Islet of Langerhans (tissue), 1 donor: ENCODE measurements at regions not wholly inside any gene's neighbourhood (a gene's known extent, or its start where the extent isn't known, plus 50 kb on each side); places are given as distances from the start of the nearest gene placed in this dataset.
"Not testable (repeated sequence)": the region's sequence is repeated elsewhere in the genome, so short reads cannot be mapped to it uniquely, and the experiment has no call there.

Experiments used
- FAIRE-seq: peaks from one replicate; lab custom pipeline; 2011; peaks lifted over from hg19 to GRCh38; lab: Jason Lieb, UNC

GRCh38 chr16:54879681-54880080, 51.0 kb upstream of the IRX5 start:
- no peak for FAIRE-seq

- no peak for FAIRE-seq
Observed at GRCh38 chr16:54878301-54878700, 52.4 kb upstream of the IRX5 start.

DNA sequence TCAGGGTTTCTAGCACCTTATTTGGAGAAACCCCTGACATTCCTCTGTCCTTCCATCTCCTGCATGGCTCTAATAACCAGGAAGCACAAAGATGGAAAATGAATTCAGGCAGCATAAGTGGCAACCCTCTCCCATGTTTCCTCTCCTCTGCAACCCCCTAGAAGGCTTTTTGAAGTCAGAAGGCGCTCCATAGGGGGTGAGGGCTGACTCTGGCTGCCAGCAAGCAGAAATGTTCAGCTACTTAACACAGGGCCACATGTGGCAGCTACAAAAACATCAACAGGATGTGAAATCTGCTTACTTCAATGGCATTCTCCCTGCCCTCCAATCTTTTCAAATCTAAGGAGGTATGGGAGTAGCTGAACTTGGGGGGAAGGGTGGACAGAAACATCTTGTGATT, 55.2 kb upstream of the IRX5 start:
- no peak for FAIRE-seq

DNA sequence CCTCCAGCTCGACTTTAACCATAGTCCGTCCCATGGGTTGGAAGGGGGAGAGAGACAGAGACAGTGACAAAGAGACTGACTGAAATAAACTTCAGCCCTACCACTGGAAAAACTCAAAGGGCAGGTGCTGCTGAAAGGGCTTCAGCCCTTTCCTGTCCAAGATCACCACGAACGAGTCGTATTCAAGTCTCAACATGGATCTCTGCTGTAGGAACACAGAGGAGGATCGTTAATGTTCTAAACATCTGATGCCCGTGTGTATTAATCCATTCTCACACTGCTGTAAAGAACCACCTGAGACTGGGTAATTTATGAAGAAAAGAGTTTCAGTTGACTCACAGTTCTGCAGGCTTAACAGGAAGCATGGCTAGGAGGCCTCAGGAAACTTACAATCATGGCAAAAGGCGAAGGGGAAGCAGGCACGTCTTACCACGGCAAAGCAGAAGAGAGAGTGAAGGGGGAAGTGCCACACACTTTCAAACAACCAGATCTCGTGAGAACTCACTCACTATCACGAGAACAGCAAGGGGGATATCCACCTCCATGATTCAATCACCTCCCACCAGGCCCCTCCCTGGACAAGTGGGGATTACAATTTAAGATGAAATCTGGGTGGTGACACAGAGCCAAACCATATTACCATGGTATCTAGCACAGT, 56.8 kb upstream of the IRX5 start:
- not testable (repeated sequence) for FAIRE-seq

- no peak for FAIRE-seq
Observed at GRCh38 chr16:54873071-54873470, 57.6 kb upstream of the IRX5 start.

- FAIRE-seq: no peak
Observed at GRCh38 chr16:54870151-54870550, 60.5 kb upstream of the IRX5 start.

DNA sequence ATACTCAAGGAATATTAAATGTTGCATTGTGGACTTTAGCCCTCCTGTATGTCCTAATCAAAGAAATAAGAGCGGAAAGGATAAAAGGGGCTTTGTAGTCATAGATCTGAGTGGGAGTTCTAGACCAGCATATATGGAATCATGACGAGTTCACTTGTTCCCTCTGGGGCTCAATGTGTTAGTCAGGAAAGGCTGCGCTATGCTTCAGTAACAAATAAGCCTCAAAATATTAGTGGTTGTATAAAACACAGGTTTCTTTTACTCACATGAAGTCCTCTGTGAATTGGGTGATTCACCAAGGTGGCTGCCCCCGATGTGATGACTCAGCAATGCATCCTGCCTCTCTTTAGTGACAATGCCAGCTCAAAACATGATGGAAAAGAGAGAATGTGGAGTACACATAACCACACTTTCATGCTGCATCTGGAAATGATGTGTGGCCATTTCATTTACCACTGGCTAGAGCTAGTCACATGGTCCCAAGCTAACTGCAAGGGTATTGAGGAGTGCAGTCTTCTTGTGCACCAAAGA, 63.3 kb upstream of the IRX5 start:
- no peak for FAIRE-seq

DNA sequence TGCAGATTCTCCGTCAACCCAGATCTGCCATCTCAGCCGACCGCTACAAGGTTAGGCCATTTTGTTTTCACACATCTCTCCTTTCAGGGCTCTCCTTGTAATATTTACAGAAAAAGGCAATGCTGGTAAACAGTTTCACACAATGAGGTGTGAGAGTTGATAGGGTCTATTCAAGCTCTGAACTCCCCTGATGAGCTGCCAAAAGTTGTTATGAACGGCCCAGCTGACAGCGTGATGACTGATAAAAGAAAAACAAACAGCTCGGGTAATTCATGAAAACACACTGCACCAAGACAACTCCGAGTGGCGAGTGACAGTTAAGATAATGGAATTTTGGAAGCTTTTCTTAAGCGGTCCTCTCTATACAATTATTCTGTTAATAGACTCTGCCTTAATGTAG, 68.1 kb upstream of the IRX5 start:
- FAIRE-seq: no peak

GRCh38 chr16:54856871-54857270, 73.8 kb upstream of the IRX5 start:
- FAIRE-seq: no peak

- FAIRE-seq: no peak
Observed at GRCh38 chr16:54847609-54848008, 83.1 kb upstream of the IRX5 start.

DNA sequence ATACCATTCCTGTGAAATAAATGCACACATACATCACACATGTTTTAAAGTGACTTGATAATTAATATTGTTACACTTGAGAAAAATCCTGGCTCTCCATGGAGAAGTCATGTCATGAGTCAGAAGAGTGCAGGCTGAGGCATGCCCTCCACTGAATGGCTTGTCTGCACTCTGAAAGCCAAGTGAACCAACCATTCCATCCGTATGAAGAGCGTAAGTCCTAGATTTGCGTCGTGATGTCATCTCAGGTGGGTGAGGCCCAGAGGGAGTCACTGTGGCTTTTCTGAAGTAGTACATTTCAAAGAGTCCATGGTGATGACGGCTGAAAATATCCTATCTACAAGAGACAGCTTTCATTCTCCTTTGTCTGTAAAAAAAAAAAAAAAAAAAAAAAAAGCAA, 83.5 kb upstream of the IRX5 start:
- FAIRE-seq: no peak

GRCh38 chr16:54846766-54847165, 83.9 kb upstream of the IRX5 start:
- FAIRE-seq: no peak

- no peak for FAIRE-seq
Observed at GRCh38 chr16:54843424-54843750, 87.3 kb upstream of the IRX5 start.

GRCh38 chr16:54842743-54843423, 87.8 kb upstream of the IRX5 start:
- FAIRE-seq: no peak

GRCh38 chr16:54829691-54830090, 101.0 kb upstream of the IRX5 start:
- FAIRE-seq: no peak

GRCh38 chr16:54822892-54823291, 107.8 kb upstream of the IRX5 start:
- FAIRE-seq: no peak

- no peak for FAIRE-seq
Observed at GRCh38 chr16:54822492-54822891, 108.2 kb upstream of the IRX5 start.

DNA sequence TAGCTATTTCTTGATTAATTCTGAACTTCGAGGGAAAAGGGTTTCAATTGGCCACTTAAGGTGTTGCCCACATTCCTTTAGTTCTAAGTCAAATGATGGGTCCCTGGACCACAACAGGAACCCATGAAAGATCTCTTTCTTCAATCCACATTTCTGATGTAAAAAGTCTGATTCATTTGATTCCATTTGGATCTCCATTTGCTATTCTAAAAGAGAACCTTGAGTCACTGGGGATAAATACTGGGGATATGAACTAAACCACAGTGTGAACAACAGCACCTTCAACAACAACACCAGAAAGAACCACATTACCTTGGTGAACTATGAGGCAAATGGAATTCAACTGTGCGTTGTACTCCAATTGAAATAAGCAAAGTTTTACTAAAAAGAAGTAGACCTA, 108.9 kb upstream of the IRX5 start:
- no peak for FAIRE-seq

DNA sequence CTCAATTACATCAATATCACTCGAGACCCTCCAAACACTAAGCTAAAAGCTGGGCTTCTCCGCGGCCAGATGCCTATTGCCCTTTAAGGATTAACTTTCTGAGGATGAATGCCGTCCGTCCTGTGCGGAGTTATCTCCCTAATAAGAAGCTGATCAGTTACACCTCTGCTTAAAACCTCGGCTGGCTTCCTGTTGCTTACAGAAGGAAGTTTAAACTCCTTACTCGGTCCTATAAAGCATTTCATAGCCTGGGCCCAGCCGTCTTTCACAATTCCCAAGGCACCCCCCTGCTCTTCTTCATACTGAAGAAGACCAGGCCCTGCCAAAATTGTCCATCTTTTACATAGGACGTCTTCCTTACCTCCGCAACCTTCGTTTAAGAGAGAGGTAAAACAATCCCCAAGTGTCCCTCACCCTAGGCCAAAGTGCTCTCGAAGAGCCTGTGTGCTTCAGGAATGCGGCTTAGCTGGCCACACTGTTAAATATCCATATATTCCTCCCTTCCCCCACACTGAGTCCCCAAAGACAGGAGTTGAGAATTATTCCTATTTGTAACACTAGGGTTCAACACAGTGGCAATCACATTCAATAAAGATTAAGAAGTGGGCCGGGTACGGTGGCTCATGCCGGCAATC, 112.6 kb upstream of the IRX5 start:
- FAIRE-seq: no peak

DNA sequence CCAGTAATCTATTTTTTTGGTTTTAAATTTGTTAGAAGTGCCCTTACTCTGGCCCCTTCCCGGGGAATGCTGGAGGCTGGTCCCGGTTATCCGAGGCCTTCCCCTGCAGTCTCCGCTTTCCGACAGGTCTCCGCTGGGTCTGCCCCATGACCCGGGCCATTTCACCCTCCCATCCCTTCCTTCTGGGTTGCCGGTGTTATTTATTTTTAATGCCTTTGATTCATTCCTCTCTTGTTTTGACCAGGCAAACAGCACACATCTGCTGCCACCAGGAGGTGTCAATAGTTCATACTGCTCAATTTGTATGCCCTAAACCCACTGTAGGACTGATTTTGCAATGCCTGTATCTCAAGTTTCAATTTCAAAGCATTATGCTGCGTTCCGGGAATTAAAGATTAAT, 113.2 kb upstream of the IRX5 start:
- FAIRE-seq: no peak

DNA sequence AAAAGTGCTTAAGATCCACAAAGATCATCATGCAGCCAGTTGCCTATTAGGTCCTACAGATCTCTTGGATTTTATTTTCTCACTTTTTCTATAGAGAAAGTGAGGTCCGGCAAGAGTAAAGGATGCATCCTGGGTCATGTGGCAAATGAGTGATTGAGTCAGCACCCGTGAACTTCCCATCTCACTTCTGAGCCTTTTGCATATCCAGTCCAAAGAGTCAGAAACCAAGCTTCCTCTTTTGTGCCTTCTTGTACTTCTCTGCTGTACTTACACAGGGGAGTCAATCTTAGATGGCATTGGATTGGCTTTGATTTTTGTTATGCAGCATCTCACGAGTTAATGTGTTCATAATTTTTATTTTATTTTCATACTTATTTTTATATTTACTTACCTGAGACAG, 114.2 kb upstream of the IRX5 start:
- FAIRE-seq: no peak

DNA sequence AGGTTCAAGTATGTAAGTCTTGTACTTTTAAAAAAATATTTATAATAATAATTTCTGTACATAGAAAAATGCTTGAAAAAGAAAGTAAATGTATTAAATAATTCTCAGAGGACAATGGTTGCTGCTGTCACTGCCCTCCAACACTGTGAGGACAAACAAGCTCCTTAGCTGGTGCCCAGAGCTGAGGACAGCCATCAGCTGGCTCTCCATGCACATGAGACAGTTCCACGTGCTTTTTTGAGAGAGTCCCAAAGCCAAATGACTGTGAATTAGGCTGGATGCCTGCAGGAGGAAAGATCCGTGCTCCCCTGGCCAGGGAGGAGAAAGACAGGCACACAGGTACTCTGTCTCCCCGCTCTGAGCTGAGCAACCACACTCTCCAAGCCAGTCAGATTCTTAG, 115.5 kb upstream of the IRX5 start:
- no peak for FAIRE-seq

- FAIRE-seq: no peak
Observed at GRCh38 chr16:54813778-54814177, 116.9 kb upstream of the IRX5 start.

GRCh38 chr16:54812229-54812628, 118.4 kb upstream of the IRX5 start:
- no peak for FAIRE-seq
